NB4 (cell line): ENCODE measurements at regions not wholly inside any gene's neighbourhood (a gene's known extent, or its start where the extent isn't known, plus 50 kb on each side); places are given as distances from the start of the nearest gene placed in this dataset.

Experiments
- DNase-seq: peaks from one replicate; pipeline ENCODE4 v3.0.0; 2010; ENCODE audit warnings: low read depth
- H3K4me3 ChIP-seq: one replicate; pipeline ENCODE4 v1.5.1; 2011; ENCODE audit warnings: mild to moderate bottlenecking, low read depth, low read length, moderate library complexity
- MYC ChIP-seq: IDR thresholded peaks from 2 replicates; pipeline ENCODE4 v1.6.1; 2011; ENCODE audit warnings: low read depth, low read length
- POLR2A ChIP-seq: IDR thresholded peaks from 2 replicates; pipeline ENCODE4 v1.6.1; 2011; ENCODE audit warnings: mild to moderate bottlenecking; ENCODE audit not compliant: insufficient read length; ENCODE audit errors: extremely low read depth
- TF ChIP-seq, protein P1 (sequence below): IDR thresholded peaks from 2 replicates; pipeline ENCODE4 v1.6.1; 2011; ENCODE audit warnings: low read depth, low read length
- TF ChIP-seq, protein P2 (sequence below): IDR thresholded peaks from one replicate; pipeline ENCODE4 v1.5.1; 2012; ENCODE audit warnings: low read depth, low read length

DNA sequence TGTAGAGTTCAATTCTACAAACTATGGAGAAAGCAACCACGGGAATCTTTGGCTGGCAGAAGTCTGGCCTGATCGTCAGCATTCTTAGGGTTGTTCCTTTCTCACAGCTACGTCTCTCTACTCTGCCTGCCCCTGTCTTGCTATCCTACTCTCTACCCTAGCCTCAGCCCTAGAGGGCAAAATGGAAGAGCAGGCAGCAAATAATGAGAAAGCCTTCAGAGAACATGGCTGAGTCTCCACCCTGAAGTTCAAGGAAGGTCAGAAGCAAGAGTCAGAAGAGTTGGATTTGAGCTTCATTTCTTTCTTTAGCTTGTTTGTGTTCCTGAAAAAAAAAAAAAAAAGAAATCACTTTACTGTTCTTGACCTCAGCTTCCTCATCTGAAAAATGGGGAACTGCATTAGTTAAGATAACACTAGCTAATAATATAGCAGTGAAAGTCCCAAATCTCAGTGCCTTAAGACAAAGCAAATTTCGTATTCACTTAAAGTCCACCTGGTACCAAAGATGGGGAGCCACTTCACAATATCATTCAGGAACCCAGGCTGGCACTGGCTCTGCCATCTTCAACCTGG is 50.2 kb upstream of the CCND2 start:
- no peak for DNase-seq
- no peak overlapping the region for H3K4me3 ChIP-seq
- TF ChIP-seq MYC (no peak), POLR2A (no peak)
- TF ChIP-seq, protein P1, sequence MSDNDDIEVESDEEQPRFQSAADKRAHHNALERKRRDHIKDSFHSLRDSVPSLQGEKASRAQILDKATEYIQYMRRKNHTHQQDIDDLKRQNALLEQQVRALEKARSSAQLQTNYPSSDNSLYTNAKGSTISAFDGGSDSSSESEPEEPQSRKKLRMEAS = no peak
- TF ChIP-seq, protein P2, sequence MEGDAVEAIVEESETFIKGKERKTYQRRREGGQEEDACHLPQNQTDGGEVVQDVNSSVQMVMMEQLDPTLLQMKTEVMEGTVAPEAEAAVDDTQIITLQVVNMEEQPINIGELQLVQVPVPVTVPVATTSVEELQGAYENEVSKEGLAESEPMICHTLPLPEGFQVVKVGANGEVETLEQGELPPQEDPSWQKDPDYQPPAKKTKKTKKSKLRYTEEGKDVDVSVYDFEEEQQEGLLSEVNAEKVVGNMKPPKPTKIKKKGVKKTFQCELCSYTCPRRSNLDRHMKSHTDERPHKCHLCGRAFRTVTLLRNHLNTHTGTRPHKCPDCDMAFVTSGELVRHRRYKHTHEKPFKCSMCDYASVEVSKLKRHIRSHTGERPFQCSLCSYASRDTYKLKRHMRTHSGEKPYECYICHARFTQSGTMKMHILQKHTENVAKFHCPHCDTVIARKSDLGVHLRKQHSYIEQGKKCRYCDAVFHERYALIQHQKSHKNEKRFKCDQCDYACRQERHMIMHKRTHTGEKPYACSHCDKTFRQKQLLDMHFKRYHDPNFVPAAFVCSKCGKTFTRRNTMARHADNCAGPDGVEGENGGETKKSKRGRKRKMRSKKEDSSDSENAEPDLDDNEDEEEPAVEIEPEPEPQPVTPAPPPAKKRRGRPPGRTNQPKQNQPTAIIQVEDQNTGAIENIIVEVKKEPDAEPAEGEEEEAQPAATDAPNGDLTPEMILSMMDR = no peak

DNA sequence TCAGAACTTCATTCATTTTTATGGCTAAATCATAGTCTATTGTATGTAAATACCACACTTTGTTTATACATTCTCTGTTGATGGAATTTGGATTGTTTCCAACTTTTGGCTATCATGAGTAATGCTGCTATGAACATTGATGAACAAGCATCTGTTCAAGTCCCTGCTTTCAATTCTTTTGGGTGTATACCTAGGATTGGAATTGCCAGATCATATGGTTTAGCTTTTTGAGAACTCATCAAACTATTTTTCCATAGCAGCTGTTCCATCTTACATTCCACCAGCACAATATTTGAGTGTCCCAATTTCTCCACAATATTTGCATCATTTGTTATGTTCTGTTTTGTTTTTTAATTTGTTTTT is 52.3 kb upstream of the CCND2 start:
- no peak for TF ChIP-seq MYC
- TF ChIP-seq, protein P1 = no peak
- no peak for TF ChIP-seq POLR2A
- TF ChIP-seq, protein P2 = no peak
- H3K4me3 ChIP-seq = no peak overlapping the region
- DNase-seq = no peak

DNA sequence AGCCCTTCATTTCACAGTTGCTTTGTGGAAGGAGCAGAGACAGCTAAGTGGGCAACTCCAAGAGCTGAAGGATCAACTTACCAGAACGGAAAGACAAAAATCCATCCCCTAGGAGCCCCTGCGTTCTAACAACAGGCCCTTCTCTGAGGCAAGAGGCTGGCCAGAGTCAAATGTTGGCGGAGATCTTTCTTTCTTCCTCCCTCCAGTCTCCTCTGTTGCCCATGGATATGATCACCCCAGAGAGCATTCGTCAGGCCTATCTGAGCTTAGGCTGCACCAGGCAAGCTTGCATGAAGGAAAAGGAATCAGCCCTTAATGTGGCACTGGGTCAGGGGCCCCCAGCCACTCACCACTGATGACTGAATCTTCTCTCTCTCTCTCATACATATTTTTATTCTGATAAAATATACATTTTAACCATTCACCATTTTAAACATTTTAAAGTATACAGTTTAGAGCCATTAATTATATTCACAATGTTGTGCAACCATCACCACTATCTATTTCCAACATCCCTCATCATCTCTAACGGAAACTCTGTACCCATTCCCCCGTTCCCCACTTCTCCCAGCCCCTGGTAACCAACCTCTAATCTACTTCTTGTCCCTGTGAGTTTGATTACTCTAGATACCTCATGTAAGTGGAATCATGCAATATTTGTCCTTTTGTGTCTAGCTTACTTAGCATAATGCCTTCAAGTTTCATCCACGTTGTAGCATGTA is 52.9 kb upstream of the CCND2 start:
- no peak for DNase-seq
- no peak overlapping the region for H3K4me3 ChIP-seq
- TF ChIP-seq, protein P1 = no peak
- TF ChIP-seq, protein P2 = no peak
- TF ChIP-seq POLR2A = no peak
- no peak for TF ChIP-seq MYC

DNA sequence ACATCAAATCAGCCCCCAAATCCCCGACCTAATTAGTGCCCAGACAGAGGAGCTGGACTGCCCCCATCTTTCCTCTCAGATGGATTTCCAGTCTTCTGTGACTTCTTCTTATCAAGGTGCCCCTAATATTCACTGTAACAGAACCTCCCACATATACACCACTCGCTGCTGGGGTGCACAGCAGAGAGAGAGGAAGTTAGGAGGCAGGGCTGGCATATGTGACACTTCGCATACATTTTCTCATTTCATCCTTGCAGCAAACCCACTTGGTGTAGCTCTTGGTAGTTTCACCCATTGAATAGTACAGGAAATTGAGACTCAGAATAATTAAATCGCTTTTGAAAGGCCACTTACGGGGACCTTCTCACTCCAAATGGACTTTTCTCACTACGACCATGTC is 56.5 kb upstream of the CCND2 start:
- DNase-seq = peak; percentile 63
- TF ChIP-seq, protein P1 = no peak
- TF ChIP-seq POLR2A = no peak
- TF ChIP-seq MYC = no peak
- TF ChIP-seq, protein P2 = no peak
- H3K4me3 ChIP-seq = no peak overlapping the region

DNA sequence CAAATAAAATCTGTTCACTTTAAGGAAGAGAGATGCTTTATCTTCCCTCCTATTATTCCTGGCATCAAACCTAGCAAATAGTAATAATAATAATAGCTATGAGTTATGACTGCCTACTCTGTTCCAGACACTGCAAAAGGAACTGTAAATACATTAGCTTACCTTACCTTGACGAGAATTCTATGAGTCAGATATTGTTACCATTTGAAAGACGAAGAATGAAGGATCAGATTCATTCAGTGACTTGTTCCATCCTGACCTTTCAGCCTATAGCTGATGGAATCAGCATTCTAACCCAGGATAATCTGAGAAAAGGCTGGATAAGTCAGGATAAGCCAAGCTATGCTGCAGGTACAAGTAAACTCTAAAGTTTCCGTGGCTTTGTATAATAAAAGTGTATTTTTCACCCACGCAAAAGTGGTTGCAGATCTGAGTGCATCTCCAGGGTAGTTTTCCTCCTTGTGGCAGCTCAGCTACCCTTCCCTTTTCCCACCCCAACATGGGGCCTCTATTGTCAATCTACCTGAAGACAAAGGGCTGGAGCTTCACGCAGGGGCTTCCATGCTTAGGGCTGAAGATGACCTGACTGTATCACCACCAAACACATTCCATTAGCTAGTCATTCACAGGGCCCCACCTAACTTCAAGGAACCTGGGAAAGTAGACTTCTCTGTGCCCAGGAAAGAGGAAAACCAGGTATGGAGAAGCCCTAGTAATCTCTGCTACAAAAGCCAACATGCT is 57.2 kb upstream of the CCND2 start:
- no peak for DNase-seq
- no peak overlapping the region for H3K4me3 ChIP-seq
- TF ChIP-seq, protein P1 = no peak
- TF ChIP-seq MYC = no peak
- TF ChIP-seq, protein P2 = no peak
- TF ChIP-seq POLR2A = no peak
